ENCODE measurements at regions not wholly inside any gene's neighbourhood (a gene's known extent, or its start where the extent isn't known, plus 50 kb on each side); places are given as distances from the start of the nearest gene placed in this dataset.

DNA sequence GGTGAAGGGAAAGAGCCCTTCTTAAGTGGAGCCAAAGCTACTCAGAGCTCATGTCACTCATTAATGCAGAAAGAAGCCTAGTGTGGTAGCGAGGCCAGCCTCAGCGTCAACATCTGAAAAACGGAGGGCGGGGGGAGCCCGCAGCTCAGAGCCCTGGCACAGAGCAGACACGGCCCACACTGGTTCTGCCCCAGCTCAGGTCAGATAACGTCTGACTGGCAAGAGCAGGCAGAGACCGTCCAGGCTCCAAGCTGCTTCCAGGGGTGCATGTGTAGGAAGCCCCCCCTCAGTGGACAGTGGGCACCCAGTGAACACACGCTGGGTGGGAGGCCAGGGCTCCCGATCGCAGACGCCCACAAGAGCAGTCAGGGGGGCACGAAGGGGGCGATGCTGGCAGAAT, 100.8 kb downstream of the SHANK2 start:
- Histone ChIP-seq H3K36me3 (no peaks in the 10 kb centered on the region), H3K4me1 (ENCODE audit: control insufficient read depth in 1 of 2, low read depth in 2 of 2) (no peaks in the 10 kb centered on the region), H3K4me3 (no peak overlapping the region), H3K9me3 (no peaks in the 10 kb centered on the region), H3K27ac (no peak overlapping the region), H3K27me3 (replicated peaks; ENCODE audit: insufficient read depth) (no peaks in the 10 kb centered on the region)
- ATAC-seq (ENCODE audit: insufficient number of reproducible peaks, low FRiP score, low read depth) (no peak), DNase-seq (ENCODE audit: low spot score) (no peak)
- TF ChIP-seq, protein P1, sequence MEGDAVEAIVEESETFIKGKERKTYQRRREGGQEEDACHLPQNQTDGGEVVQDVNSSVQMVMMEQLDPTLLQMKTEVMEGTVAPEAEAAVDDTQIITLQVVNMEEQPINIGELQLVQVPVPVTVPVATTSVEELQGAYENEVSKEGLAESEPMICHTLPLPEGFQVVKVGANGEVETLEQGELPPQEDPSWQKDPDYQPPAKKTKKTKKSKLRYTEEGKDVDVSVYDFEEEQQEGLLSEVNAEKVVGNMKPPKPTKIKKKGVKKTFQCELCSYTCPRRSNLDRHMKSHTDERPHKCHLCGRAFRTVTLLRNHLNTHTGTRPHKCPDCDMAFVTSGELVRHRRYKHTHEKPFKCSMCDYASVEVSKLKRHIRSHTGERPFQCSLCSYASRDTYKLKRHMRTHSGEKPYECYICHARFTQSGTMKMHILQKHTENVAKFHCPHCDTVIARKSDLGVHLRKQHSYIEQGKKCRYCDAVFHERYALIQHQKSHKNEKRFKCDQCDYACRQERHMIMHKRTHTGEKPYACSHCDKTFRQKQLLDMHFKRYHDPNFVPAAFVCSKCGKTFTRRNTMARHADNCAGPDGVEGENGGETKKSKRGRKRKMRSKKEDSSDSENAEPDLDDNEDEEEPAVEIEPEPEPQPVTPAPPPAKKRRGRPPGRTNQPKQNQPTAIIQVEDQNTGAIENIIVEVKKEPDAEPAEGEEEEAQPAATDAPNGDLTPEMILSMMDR (IDR thresholded peaks at IDR 0.05), result no peak

DNA sequence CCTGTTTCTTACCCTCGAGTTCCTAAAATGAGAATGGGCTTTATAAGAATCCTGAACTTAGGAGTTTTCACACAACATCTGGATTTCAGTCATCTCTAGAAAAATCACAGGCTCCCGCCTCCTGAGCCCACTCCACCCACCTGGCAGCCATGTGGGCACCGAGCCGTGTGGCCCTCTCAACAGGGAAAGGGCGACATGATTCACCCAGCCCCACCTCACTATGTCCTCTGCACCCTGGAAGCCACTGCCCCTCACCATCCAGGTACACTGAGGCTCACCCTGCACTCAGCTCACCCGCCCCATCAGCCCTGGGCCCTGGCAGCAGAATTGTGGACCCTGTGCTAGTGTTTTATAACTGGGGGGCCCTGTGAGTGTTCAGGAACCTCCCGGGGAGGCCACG, 101.5 kb downstream of the SHANK2 start:
- no peak for DNase-seq (ENCODE audit: low spot score)
- TF ChIP-seq, protein P1 (IDR thresholded peaks at IDR 0.05), result no peak

GRCh38 chr11:71148716-71149115, 103.7 kb downstream of the SHANK2 start:
- no peaks in the 10 kb centered on the region for H3K36me3 ChIP-seq
- H3K9me3 ChIP-seq, result no peaks in the 10 kb centered on the region
- TF ChIP-seq, protein P1 (IDR thresholded peaks at IDR 0.05), result no peak
- DNase-seq (ENCODE audit: low spot score) (no peak), ATAC-seq (ENCODE audit: insufficient number of reproducible peaks, low FRiP score, low read depth) (no peak)
- no peaks in the 10 kb centered on the region for H3K4me1 ChIP-seq (ENCODE audit: control insufficient read depth in 1 of 2, low read depth in 2 of 2)
- H3K4me3 ChIP-seq, result no peak overlapping the region
- no peaks in the 10 kb centered on the region for H3K27me3 ChIP-seq (replicated peaks; ENCODE audit: insufficient read depth)
- H3K27ac ChIP-seq, result no peak overlapping the region

More for the DNA sequence above, 101.5 kb downstream of the SHANK2 start:
- H3K4me3 ChIP-seq, result no peak overlapping the region
- H3K9me3 ChIP-seq, result no peaks in the 10 kb centered on the region
- ATAC-seq (ENCODE audit: insufficient number of reproducible peaks, low FRiP score, low read depth), result no peak
- H3K27me3 ChIP-seq (replicated peaks; ENCODE audit: insufficient read depth), result no peaks in the 10 kb centered on the region
- no peak overlapping the region for H3K27ac ChIP-seq
- no peaks in the 10 kb centered on the region for H3K36me3 ChIP-seq
- H3K4me1 ChIP-seq (ENCODE audit: control insufficient read depth in 1 of 2, low read depth in 2 of 2), result no peaks in the 10 kb centered on the region

GRCh38 chr11:71147331-71147730, 105.0 kb downstream of the SHANK2 start:
- no peak overlapping the region for H3K27ac ChIP-seq
- no peaks in the 10 kb centered on the region for H3K36me3 ChIP-seq
- no peaks in the 10 kb centered on the region for H3K9me3 ChIP-seq
- H3K4me3 ChIP-seq, result no peak overlapping the region
- H3K4me1 ChIP-seq (ENCODE audit: control insufficient read depth in 1 of 2, low read depth in 2 of 2), result no peaks in the 10 kb centered on the region
- DNase-seq (ENCODE audit: low spot score), result no peak
- no peak for ATAC-seq (ENCODE audit: insufficient number of reproducible peaks, low FRiP score, low read depth)
- no peaks in the 10 kb centered on the region for H3K27me3 ChIP-seq (replicated peaks; ENCODE audit: insufficient read depth)
- TF ChIP-seq, protein P1 (IDR thresholded peaks at IDR 0.05), result no peak

GRCh38 chr11:71146846-71147245, 105.5 kb downstream of the SHANK2 start:
- Histone ChIP-seq H3K4me3 (no peak overlapping the region), H3K4me1 (ENCODE audit: control insufficient read depth in 1 of 2, low read depth in 2 of 2) (no peaks in the 10 kb centered on the region), H3K27ac (no peak overlapping the region), H3K27me3 (replicated peaks; ENCODE audit: insufficient read depth) (no peaks in the 10 kb centered on the region), H3K9me3 (no peaks in the 10 kb centered on the region), H3K36me3 (no peaks in the 10 kb centered on the region)
- ATAC-seq (ENCODE audit: insufficient number of reproducible peaks, low FRiP score, low read depth) (no peak), DNase-seq (ENCODE audit: low spot score) (no peak)
- TF ChIP-seq, protein P1 (IDR thresholded peaks at IDR 0.05), result no peak
